Nephron progenitor cell (in vitro differentiated cells): ENCODE measurements at regions not wholly inside any gene's neighbourhood (a gene's known extent, or its start where the extent isn't known, plus 50 kb on each side); places are given as distances from the start of the nearest gene placed in this dataset.
"Not testable (repeated sequence)": the region's sequence is repeated elsewhere in the genome, so short reads cannot be mapped to it uniquely, and the experiment has no call there.

Experiments used
- DNase-seq: peaks from one replicate; pipeline ENCODE4 v3.0.0; 2021
- H3K27ac Mint-ChIP-seq: 2 replicates; pipeline ENCODE4 v1.8.0; 2021; ENCODE audit warnings: mild to moderate bottlenecking, moderate library complexity, mixed read lengths
- H3K27me3 Mint-ChIP-seq: 2 replicates; pipeline ENCODE4 v1.8.0; 2021; ENCODE audit warnings: mild to moderate bottlenecking, low read depth, mixed read lengths; ENCODE audit not compliant: poor library complexity
- H3K36me3 Mint-ChIP-seq: 2 replicates; pipeline ENCODE4 v1.8.0; 2021; ENCODE audit warnings: low read depth, mixed read lengths
- H3K4me1 Mint-ChIP-seq: 2 replicates; pipeline ENCODE4 v1.8.0; 2021; ENCODE audit warnings: mixed read lengths
- H3K4me3 Mint-ChIP-seq: 2 replicates; pipeline ENCODE4 v1.8.0; 2021; ENCODE audit warnings: mild to moderate bottlenecking, moderate library complexity, mixed read lengths
- H3K9me3 Mint-ChIP-seq: 2 replicates; pipeline ENCODE4 v1.8.0; 2021; ENCODE audit warnings: mild to moderate bottlenecking, moderate library complexity, mixed read lengths
- TF ChIP-seq, protein P1 (sequence below): fragments of 200-600 bp; sonication (generic); IDR thresholded peaks from 2 replicates; pipeline ENCODE4 v1.5.0; 2021; ENCODE audit warnings: antibody characterized with exemption

DNA sequence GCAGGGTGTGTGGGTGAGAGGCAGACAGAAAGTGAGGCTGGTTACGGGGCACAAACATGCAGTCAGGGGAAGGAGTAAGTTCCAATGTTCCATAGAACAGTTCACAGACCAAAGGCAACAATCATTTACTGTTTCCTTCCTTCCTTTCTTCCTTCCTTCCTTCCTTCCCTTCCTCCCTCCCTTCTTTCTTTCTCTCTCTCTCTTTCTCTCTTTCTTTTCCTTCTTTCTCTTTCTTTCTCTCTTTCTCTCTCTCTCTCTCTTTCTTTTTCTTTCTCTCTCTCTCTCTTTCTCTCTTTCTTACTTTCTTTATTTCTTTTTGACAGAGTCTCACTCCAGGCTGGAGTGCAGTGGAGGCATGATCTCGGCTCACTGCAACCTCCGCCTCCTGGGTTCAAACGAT, 125.8 kb upstream of the LPCAT1 start:
- H3K4me3 Mint-ChIP-seq: no peak overlapping the region
- no peak for DNase-seq
- H3K27ac Mint-ChIP-seq: no peak overlapping the region
- no peaks in the 10 kb centered on the region for H3K36me3 Mint-ChIP-seq
- TF ChIP-seq, protein P1, sequence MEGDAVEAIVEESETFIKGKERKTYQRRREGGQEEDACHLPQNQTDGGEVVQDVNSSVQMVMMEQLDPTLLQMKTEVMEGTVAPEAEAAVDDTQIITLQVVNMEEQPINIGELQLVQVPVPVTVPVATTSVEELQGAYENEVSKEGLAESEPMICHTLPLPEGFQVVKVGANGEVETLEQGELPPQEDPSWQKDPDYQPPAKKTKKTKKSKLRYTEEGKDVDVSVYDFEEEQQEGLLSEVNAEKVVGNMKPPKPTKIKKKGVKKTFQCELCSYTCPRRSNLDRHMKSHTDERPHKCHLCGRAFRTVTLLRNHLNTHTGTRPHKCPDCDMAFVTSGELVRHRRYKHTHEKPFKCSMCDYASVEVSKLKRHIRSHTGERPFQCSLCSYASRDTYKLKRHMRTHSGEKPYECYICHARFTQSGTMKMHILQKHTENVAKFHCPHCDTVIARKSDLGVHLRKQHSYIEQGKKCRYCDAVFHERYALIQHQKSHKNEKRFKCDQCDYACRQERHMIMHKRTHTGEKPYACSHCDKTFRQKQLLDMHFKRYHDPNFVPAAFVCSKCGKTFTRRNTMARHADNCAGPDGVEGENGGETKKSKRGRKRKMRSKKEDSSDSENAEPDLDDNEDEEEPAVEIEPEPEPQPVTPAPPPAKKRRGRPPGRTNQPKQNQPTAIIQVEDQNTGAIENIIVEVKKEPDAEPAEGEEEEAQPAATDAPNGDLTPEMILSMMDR: no peak
- H3K4me1 Mint-ChIP-seq: peaks cover 10% of the 10 kb centered on the region
- peaks cover 68% of the 10 kb centered on the region for H3K27me3 Mint-ChIP-seq
- H3K9me3 Mint-ChIP-seq: peaks cover 5% of the 10 kb centered on the region

DNA sequence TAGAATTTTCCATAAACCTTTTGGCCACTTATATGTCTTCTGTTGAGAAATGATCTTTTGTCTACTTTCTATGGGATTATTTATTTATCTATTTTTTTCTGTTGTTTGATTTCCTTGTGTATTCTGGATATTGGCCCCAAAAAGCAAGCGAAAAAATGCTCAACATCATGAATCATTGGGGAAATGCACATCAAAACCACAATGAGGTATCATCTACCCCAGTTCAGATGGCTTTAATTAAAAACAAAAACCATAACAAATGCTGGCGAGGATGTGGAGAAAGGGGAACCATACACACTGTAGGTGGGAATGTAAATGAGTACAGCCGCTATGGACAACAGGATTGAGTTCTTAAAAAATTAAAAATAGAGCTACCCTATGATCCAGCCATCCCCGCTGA, 125.0 kb upstream of the LPCAT1 start:
- TF ChIP-seq, protein P1: no peak
- H3K27ac Mint-ChIP-seq: no peak overlapping the region
- peaks cover 8% of the 10 kb centered on the region for H3K4me1 Mint-ChIP-seq
- H3K36me3 Mint-ChIP-seq: no peaks in the 10 kb centered on the region
- peaks cover 5% of the 10 kb centered on the region for H3K9me3 Mint-ChIP-seq
- H3K4me3 Mint-ChIP-seq: no peak overlapping the region
- peaks cover 71% of the 10 kb centered on the region for H3K27me3 Mint-ChIP-seq
- DNase-seq: no peak

DNA sequence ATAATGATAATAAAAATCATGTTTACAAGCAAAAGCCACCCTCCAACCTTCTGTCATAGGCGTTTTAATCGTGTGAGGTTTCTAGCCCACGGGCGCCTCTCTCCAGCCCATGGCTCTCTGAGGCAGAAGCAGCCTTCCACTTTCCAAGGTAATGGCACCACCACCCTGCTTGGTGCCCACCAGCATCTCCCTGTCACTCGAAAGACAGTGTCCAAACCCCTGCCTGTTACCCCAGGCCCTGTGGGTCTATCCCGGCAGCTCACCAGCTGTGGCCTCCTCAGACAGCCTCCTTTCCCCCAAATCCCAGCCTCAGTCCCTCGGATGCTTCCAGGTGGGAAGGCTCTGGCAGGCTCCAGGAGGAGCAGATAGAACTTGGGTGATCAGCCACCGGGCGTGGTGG, 123.8 kb upstream of the LPCAT1 start:
- H3K27me3 Mint-ChIP-seq: peaks cover 72% of the 10 kb centered on the region
- no peak overlapping the region for H3K4me3 Mint-ChIP-seq
- H3K27ac Mint-ChIP-seq: no peak overlapping the region
- peaks cover 8% of the 10 kb centered on the region for H3K4me1 Mint-ChIP-seq
- TF ChIP-seq, protein P1: no peak
- peaks cover 5% of the 10 kb centered on the region for H3K9me3 Mint-ChIP-seq
- no peaks in the 10 kb centered on the region for H3K36me3 Mint-ChIP-seq
- no peak for DNase-seq

DNA sequence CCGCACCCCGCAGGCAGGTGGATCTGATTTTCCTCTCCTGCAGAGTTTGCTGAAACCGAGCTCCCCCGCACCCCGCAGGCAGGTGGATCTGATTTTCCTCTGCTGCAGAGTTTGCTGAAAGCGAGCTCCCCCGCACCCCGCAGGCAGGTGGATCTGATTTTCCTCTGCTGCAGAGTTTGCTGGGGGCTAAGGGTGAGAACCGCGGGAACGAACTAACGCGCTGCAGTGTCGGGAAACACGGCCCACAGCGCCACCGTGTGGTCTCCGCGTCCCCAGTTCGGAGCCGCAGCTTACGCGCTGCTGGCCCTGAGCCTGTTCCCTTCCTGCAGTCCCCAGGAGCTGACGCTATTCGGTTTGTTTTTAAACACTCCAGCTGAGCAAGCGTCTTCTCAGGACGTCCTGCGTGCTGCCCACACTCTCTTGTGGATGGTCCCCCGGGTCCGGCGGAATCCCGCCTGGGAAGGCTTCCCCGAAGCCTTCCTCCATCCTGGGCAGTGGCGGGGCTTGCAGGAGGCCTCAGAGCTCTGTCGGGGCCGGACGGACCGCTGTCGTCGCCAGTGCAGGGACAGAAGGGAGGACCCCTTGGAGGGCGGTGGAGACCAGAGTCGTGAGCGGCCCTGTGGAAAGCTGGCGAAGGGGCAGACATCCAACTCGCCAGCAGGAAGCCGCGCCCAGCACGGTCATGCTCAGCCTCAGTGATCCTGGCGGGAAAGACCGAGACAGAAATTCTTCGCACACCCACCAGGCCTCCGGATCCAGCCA, 121.2 kb upstream of the LPCAT1 start:
- TF ChIP-seq, protein P1: peak; percentile 77
- H3K4me3 Mint-ChIP-seq: peak overlapping the region; percentile 64
- H3K27me3 Mint-ChIP-seq: peaks cover 75% of the 10 kb centered on the region
- H3K4me1 Mint-ChIP-seq: peaks cover 23% of the 10 kb centered on the region
- H3K9me3 Mint-ChIP-seq: peaks cover 5% of the 10 kb centered on the region
- DNase-seq: peak; percentile 90
- no peak overlapping the region for H3K27ac Mint-ChIP-seq
- H3K36me3 Mint-ChIP-seq: no peaks in the 10 kb centered on the region

DNA sequence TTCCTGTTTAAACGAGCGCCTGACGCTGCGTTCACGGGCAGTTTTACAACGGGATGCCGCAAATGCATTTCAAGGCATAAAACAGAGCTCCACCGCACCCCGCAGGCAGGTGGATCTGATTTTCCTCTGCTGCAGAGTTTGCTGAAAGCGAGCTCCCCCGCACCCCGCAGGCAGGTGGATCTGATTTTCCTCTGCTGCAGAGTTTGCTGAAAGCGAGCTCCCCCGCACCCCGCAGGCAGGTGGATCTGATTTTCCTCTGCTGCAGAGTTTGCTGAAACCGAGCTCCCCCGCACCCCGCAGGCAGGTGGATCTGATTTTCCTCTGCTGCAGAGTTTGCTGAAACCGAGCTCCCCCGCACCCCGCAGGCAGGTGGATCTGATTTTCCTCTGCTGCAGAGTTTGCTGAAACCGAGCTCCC, 120.6 kb upstream of the LPCAT1 start:
- Mint-ChIP-seq H3K4me1 (peaks cover 29% of the 10 kb centered on the region), H3K27me3 (peaks cover 69% of the 10 kb centered on the region)
- not testable (repeated sequence) for DNase-seq, H3K27ac Mint-ChIP-seq, H3K36me3 Mint-ChIP-seq, H3K4me3 Mint-ChIP-seq, H3K9me3 Mint-ChIP-seq

DNA sequence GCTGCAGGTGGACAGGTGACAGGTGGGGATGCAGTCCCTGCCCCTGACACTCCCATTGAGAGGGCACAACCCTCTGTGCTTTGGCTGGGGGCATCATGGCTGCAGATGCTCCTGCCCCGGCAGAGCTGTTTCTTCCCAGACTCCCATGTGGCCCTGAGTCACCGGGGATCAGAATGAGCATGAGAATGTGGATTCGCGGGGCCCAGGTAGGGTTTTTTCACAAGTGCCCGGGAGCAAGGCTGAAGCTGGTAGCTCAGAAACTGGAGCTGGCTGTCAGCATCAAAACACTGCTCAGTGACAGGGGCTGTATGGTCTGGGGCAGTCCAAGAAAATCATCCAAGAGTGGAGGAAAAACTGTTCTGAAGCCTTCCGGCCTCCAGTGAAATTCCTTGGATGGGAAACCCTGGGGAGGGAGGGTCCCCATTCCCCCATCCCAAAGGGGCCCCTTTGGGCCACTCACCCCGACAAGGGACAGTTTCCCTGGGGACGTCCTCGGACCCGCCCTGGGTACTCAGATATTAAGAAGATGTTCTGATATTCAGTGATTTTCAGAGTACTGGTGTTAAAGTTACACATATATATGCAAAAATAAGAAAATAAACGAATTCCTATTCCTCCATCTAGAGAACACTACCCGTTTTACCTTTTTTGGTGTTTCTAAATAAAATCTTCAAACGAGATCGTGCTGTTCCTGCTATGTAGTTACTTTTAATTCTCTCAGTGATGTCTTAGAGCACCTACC, 120.1 kb upstream of the LPCAT1 start:
- peaks cover 64% of the 10 kb centered on the region for H3K27me3 Mint-ChIP-seq
- H3K4me3 Mint-ChIP-seq: no peak overlapping the region
- TF ChIP-seq, protein P1: no peak
- H3K4me1 Mint-ChIP-seq: peaks cover 35% of the 10 kb centered on the region
- peaks cover 5% of the 10 kb centered on the region for H3K9me3 Mint-ChIP-seq
- no peaks in the 10 kb centered on the region for H3K36me3 Mint-ChIP-seq
- no peak overlapping the region for H3K27ac Mint-ChIP-seq
- DNase-seq: no peak
